GM18861 (cell line): ENCODE measurements at regions not wholly inside any gene's neighbourhood (a gene's known extent, or its start where the extent isn't known, plus 50 kb on each side); places are given as distances from the start of the nearest gene placed in this dataset.
"Not testable (repeated sequence)": the region's sequence is repeated elsewhere in the genome, so short reads cannot be mapped to it uniquely, and the experiment has no call there.

Experiments
- ATAC-seq: cut with Tn5 transposase; IDR thresholded peaks from one replicate; pipeline ENCODE4 v1.9.1; 2021; ENCODE audit not compliant: unreplicated experiment

- not testable (repeated sequence) for ATAC-seq
Observed at GRCh38 chr1:120465900-120466299, 51.1 kb downstream of the NBPF8 start.

GRCh38 chr1:120477663-120478062, 62.8 kb downstream of the NBPF8 start:
- ATAC-seq, result not testable (repeated sequence)

DNA sequence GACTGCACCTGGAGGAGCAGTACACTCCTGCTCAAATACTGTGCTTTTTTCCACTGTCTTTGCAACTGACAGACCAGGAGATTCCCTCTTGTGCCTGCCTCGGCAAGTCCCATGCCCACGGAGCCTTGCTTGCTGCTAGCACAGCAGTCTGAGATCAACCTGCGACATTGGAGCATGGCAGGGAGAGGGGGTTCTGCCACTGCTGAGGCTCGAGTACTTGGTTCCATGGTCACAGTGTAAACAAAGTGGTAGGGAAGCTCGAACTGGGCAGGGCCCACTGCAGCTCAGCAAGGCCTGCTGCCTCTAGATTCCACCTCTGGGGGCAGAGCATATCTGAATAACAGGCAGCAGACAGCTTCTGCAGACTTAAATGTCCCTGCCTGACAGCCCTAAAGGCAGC, 63.6 kb downstream of the NBPF8 start:
- ATAC-seq, result not testable (repeated sequence)

GRCh38 chr1:120487542-120487941, 72.7 kb downstream of the NBPF8 start:
- ATAC-seq, result not testable (repeated sequence)

DNA sequence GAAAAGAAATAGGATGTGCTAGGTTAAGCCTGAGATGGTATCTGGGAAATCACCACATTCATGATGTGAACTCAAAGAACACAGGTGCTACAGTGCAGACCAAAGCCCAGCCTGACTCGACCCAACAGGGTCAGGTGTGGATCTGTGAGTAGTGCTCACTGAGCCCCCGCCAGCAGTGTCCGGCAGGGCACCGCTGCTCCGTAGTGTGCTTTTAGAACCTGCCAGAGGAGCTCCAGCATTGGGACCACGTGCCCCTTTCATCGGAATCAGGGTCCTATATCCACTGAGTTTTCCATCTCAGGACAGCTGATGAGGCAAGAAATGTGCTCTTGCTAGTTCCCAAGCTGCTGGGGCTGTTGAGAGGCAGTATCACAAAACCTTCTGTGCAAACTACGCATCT, 74.4 kb downstream of the NBPF8 start:
- ATAC-seq, result not testable (repeated sequence)

DNA sequence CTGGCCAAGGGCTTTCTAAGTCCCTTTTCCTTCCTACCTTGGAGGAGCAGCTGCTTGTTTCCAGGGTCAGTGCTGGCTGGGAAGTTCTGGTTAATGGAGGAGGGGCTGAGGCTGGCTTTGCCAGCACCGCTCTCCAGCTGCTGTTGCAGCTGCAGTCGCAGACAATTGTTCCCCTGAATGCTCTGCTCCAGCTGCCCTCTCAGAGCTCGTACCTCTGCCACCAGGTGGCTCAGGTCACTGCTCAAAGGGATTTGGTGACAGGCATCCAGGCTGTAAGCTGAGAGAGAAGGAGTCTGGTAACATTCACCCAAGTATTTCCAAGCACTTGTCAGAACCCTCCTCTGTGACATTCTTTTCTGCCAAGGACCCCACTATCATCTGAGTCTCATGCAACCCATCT, 82.3 kb downstream of the NBPF8 start:
- not testable (repeated sequence) for ATAC-seq

- ATAC-seq, result not testable (repeated sequence)
Observed at GRCh38 chr1:120503284-120503683, 88.4 kb downstream of the NBPF8 start.

GRCh38 chr1:120506352-120506751, 91.5 kb downstream of the NBPF8 start:
- ATAC-seq, result not testable (repeated sequence)

DNA sequence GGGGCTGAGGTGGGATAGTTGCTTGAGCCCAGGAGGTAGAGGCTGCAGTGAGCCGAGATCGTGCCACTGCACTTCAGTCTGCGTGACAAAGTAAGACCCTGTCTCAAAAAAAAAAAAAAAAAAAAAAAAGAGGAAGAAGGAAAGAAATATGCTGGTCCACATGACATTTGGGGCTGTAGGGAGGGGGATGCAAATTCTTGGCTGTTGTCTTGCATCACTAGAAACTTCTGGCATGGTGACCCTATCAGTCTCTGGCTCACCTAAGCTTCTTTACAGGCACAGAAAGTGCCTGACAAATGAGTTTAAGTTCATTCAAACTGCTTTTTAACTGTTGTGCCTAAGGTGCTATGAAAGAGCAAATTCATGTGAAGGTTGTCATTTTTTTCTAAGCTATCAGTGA, 93.5 kb downstream of the NBPF8 start:
- ATAC-seq, result not testable (repeated sequence)

- not testable (repeated sequence) for ATAC-seq
Observed at GRCh38 chr1:120509258-120509657, 94.4 kb downstream of the NBPF8 start.

DNA sequence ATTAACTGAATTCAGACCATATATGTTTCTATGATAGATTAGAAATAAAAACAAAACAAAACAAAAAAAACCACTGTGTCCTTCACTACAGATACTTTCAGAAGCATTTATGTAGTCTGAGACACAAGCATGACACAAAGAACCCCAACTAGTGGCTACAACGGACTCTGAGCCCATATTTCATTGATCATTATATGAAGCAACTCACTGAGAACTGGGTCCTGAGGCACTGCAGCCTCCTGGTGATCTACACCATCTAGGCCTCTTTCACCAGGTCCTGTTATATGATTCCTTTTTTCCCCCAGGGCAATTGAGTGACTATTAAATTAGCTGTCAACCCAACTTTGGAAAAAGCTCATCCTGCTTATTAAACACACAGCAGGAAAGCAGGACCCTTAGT, 98.3 kb downstream of the NBPF8 start:
- not testable (repeated sequence) for ATAC-seq

DNA sequence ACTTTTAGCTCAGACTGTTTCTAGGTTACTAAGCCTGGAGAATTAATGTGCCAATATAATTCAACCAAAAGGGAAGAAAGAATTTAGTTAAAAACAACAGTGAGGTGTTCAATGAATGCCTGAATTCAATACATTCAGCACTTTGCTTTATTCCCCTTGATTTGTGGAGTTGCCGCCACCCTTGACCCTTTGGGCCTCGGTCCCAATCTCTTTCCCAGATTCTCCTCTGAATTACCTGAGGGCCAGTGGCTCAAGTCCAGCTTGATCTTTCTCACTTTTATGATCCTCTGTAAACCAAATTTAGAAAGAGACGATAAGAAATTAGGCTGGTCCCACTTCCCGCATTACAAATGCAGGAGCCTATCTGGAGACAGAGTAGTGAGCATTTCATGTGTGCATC, 98.7 kb downstream of the NBPF8 start:
- ATAC-seq, result not testable (repeated sequence)

DNA sequence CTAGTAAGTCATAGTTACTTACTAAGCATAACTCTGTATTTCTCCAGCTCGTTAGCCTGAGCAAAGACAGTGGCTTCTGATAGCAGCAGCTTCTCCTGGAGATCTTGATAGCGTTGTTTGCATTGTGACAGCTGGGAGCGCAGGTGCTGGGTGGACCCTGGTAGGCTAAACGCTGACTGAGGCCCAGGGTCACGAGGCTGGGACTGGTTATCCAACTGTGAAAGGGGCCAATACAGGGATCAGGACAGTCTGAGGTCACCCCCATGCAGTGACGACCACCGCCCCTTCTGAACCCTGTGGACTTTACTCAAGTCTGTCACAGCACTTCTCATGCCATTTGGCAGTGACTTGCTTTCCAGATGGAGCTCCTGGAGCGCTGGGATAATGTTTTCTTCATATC, 104.4 kb downstream of the NBPF8 start:
- ATAC-seq, result not testable (repeated sequence)

DNA sequence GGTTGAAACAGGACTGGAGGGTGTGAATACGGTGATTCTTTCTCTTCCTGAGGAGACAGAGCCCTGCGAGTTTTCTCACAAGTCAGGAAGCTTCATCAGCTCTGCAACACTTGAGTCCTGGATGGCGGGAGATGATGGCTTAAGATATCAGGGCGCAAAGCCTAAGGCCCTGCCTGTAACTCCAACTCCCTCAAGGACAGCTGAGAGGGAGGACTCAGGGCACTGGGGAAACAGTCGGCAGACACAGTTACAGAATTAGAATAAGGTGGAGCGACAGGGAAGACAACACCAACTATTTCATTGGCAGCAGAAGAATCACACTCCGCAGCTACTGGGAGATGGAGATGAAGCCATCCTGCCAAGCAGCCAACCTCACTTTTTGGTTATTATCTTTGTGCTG, 109.6 kb downstream of the NBPF8 start:
- not testable (repeated sequence) for ATAC-seq

GRCh38 chr1:120525386-120525785, 110.6 kb downstream of the NBPF8 start:
- not testable (repeated sequence) for ATAC-seq

DNA sequence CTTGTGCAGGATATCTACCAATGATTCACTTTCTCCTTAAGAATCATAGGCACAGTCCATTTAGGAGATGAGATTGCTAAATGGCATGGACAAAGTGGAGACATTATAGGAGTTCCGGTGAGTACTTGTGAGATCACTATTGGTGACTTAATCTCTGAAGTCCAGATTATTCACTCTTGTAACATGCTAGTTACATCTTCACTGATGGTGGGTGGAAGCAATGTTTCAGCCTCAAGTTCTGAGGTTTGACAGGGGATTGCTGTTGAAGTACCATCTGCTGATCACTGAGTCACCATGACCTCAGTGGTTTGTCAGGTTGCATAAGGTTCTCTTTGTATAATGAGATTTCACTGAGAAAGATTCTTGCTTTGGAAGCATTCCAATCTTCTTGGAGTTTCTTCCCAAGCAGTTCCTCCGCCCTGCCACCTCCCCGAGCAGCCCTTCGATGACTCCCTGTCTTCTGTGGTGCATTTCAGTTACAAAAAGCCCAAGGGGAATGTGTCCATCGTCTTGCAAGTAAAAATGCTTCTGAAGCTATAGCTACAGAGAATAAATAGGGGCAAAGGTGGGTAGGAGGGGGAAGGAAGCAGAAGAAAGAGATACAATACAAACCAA, 114.7 kb downstream of the NBPF8 start:
- ATAC-seq, result not testable (repeated sequence)

DNA sequence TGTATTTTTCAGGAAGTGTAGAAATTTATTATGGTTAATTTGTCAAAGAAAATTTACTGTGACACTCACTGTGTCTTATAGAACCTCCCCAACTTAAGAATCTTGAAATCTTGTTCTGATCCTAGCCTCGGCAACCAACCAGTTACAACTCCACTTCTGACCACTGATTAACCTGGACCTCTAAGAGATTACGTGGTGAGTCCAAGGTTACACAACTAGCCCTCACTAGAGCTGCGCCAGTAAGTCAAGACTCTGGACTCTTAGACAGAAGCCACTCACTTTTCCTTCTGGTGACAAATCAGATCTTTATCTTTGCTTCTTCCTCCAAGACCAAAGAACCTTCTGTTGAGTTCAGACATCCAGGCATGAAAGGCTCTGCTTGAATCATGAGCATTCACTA, 116.6 kb downstream of the NBPF8 start:
- not testable (repeated sequence) for ATAC-seq

DNA sequence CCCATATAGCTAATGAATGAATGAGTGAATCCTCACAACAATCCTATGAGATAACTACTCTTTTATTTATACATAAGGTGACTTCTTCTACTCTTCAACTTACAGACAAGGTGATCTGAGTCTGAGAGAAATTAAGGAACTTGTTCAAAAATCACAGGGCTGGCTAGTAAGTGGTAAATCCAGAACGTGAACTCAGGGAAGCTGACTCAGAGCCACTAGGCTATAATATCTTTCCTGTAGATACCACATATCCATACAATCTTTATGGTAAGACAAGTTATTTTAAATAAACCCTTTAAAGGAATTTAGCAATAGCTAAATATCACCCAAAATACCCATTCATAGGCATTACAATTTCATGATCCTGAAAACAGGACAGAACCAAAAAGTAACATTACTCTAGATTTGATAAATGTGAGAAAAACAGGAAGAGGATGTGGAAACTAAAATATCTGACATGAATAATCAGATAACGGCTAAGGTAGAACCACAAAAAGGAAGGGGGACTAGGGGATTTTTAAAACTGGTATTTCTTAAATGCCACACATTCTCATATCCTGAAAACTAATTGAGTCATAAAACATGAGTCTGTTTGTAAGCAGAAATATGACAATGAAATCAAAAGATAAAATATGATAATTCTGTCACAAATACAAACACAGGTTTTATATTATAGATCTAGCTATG, 119.7 kb downstream of the NBPF8 start:
- ATAC-seq, result peak; percentile 66

GRCh38 chr1:120535052-120535451, 120.2 kb downstream of the NBPF8 start:
- ATAC-seq, result peak; percentile 48

DNA sequence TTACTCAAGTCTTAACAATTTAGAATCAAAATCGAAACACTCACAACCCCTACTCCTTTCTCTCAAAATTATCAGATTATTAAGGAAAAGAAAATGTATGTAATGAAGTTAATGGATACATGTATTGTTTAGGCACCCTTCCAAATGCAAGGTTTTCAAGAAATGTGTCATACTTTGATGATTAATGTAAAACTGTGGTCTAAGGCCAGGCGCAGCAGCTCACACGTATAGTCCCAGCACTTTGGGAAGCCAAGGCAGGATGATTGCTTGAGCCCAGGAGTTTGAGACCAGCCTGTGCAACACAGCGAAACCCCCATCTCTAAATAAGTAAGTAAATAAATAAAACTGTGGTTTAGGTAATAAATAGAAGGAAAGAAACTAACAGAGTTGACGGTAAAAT, 126.6 kb downstream of the NBPF8 start:
- not testable (repeated sequence) for ATAC-seq

GRCh38 chr1:120542365-120542764, 127.5 kb downstream of the NBPF8 start:
- not testable (repeated sequence) for ATAC-seq

DNA sequence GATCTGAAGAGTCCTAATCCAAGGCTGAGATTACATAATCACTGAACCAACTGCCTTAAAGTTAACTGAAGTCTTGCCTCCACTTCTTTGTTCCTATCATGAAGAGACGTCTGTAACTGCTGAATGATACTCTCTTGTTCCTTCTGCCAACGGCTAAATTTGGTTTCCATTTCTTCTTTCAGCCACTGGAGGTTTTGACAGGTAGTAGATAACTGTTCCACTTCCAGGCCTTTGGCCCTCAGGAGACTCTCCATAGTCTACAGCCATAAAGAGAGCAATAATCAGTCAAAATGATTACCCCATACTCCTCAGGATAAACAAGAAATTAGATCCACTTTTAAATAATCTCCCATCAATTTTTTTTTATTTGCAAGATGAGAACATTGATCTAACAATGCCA, 128.1 kb downstream of the NBPF8 start:
- ATAC-seq, result not testable (repeated sequence)

- peak; percentile 81 for ATAC-seq
Observed at GRCh38 chr1:120544434-120544833, 129.6 kb downstream of the NBPF8 start.
